Mammary epithelial cell (primary cell): ENCODE measurements at regions not wholly inside any gene's neighbourhood (a gene's known extent, or its start where the extent isn't known, plus 50 kb on each side); places are given as distances from the start of the nearest gene placed in this dataset.

Experiments used
- CTCF ChIP-seq, 2 donors: IDR thresholded peaks in 1 of 2; conservative IDR thresholded peaks in 1 of 2; 2 replicates each; pipeline ENCODE4 v1.5.1; 2011 to 2012; ENCODE audit warnings: inconsistent platforms in 2 of 2, low read length in 2 of 2, mild to moderate bottlenecking in 2 of 2, control low read depth in 1 of 2, low read depth in 1 of 2; ENCODE audit not compliant: insufficient read depth in 1 of 2; ENCODE audit errors: extremely low read depth in 1 of 2
- EZH2 ChIP-seq: IDR thresholded peaks from 2 replicates; pipeline ENCODE4 v1.6.1; 2012; ENCODE audit warnings: low read length, inconsistent platforms, borderline replicate concordance

GRCh38 chr3:82475306-82475705 is 713.9 kb upstream of the GBE1 start:
- TF ChIP-seq CTCF (conservative IDR thresholded peaks at IDR 0.05 in 1 of 2, IDR thresholded peaks at IDR 0.05 in 1 of 2; ENCODE audit: extremely low read depth in 1 of 2, insufficient read depth in 1 of 2, low read depth in 1 of 2, low read length in 2 of 2) (no peak), EZH2 (no peak)
